OCI-LY1 (cell line): ENCODE measurements at regions not wholly inside any gene's neighbourhood (a gene's known extent, or its start where the extent isn't known, plus 50 kb on each side); places are given as distances from the start of the nearest gene placed in this dataset.

Source experiments
- EZH2 ChIP-seq: fragments of 200-600 bp; sonication (generic), shearing (Covaris generic); IDR thresholded peaks from 2 replicates; pipeline ENCODE4 v1.8.0; 2017; ENCODE audit warnings: borderline replicate concordance, mixed run types, mild to moderate bottlenecking, antibody characterized with exemption, low read length, moderate library complexity, mixed read lengths
- TF ChIP-seq, protein P1 (sequence below): fragments of 200-600 bp; sonication (generic), shearing (Covaris generic); IDR thresholded peaks from 2 replicates; pipeline ENCODE4 v1.5.1; 2017; ENCODE audit warnings: mild to moderate bottlenecking, antibody characterized with exemption, low read length, moderate library complexity, mixed read lengths

DNA sequence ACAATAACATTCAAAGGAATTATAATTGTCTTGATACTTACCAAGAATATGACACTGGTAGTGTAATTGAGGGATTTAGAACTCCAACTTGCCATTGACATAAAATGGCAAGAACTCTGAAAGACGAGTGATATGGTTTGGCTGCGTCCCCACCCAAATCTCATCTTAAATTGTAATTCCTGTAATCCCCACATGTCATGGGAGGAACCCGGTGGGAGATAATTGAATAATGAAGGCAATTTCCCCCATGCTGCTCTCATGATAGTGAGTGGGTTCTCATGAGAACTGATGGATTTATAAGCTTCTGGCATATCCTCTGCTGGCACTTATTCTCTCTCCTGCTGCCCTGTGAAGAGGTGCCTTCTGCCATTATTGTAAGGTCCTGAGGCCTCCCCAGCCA lies 1536.4 kb downstream of the TECRL start:
- TF ChIP-seq, protein P1, sequence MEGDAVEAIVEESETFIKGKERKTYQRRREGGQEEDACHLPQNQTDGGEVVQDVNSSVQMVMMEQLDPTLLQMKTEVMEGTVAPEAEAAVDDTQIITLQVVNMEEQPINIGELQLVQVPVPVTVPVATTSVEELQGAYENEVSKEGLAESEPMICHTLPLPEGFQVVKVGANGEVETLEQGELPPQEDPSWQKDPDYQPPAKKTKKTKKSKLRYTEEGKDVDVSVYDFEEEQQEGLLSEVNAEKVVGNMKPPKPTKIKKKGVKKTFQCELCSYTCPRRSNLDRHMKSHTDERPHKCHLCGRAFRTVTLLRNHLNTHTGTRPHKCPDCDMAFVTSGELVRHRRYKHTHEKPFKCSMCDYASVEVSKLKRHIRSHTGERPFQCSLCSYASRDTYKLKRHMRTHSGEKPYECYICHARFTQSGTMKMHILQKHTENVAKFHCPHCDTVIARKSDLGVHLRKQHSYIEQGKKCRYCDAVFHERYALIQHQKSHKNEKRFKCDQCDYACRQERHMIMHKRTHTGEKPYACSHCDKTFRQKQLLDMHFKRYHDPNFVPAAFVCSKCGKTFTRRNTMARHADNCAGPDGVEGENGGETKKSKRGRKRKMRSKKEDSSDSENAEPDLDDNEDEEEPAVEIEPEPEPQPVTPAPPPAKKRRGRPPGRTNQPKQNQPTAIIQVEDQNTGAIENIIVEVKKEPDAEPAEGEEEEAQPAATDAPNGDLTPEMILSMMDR, result no peak
- no peak for TF ChIP-seq EZH2
